ENCODE measurements at regions not wholly inside any gene's neighbourhood (a gene's known extent, or its start where the extent isn't known, plus 50 kb on each side); places are given as distances from the start of the nearest gene placed in this dataset.

GRCh38 chr16:74169066-74169465, 127.5 kb upstream of the PSMD7 start:
- TF ChIP-seq CTCF (conservative IDR thresholded peaks at IDR 0.05; ENCODE audit: low read depth in 2 of 2) (no peak), JUNB (IDR thresholded peaks at IDR 0.05; ENCODE audit: unreplicated experiment) (no peak), EZH2phosphoT487 (IDR thresholded peaks at IDR 0.05; ENCODE audit: unreplicated experiment) (no peak), STAT1 (IDR thresholded peaks at IDR 0.05; ENCODE audit: unreplicated experiment) (no peak), EZH2 (IDR thresholded peaks at IDR 0.05; ENCODE audit: low read depth, unreplicated experiment) (no peak), REST (IDR thresholded peaks at IDR 0.05; ENCODE audit: unreplicated experiment) (no peak), POLR2AphosphoS5 (IDR thresholded peaks at IDR 0.05; ENCODE audit: low read depth) (no peak), ZNF331 (CRISPR knock-in tag; IDR thresholded peaks at IDR 0.05; ENCODE audit: low read depth) (no peak), ETS1 (IDR thresholded peaks at IDR 0.05) (no peak)
